ENCODE measurements at regions not wholly inside any gene's neighbourhood (a gene's known extent, or its start where the extent isn't known, plus 50 kb on each side); places are given as distances from the start of the nearest gene placed in this dataset.

DNA sequence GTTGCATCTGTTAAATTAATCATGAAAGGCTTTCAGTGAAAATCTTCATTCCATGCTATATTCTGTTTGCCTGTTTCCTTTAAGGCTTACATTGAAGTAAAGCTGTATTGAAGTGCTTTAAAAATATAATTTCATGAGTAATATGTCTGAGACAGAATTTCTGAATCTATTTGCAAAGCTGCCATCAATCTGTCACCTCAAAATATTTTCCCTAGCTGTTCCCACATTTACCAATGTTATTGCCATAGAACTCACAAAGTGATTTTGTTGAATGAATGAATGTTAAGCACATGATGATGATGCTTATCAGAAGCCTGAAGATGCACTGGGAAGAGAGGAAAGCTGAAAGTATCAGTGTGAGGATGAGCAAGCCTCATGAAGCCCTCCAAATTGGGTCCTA, 115.8 kb downstream of the NHLRC3 start:
- no peak for DNase-seq (ENCODE audit: extremely low read depth in 1 of 11, low read depth in 9 of 11, low spot score in 4 of 11)

DNA sequence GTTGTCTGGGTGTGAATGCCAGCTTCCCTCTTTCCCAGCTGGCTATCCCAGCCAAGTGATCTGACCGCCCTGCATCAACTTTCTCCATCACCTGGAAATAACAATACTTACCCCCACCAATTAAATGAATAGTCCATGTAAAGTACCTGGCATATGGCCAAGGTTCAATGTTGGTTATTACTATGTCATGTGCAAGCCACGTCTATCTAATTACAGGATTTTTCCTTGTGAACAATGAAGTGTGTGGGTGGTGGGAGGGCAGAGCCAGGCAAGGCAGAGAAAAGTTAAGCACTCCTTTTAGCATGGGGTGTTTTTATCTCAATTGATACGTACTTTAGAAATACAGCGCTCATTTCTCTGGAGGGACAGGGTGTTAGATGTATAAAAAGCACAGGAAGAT, 121.1 kb downstream of the NHLRC3 start:
- no peak for DNase-seq (ENCODE audit: extremely low read depth in 1 of 11, low read depth in 9 of 11, low spot score in 4 of 11)

- DNase-seq (ENCODE audit: extremely low read depth in 1 of 11, low read depth in 9 of 11, low spot score in 4 of 11), result no peak
These were observed 121.7 kb downstream of the NHLRC3 start for GRCh38 chr13:39159846-39160370.

- no peak for DNase-seq (ENCODE audit: extremely low read depth in 1 of 11, low read depth in 9 of 11, low spot score in 4 of 11)
These were observed 128.8 kb downstream of the NHLRC3 start for GRCh38 chr13:39167018-39167417.

DNA sequence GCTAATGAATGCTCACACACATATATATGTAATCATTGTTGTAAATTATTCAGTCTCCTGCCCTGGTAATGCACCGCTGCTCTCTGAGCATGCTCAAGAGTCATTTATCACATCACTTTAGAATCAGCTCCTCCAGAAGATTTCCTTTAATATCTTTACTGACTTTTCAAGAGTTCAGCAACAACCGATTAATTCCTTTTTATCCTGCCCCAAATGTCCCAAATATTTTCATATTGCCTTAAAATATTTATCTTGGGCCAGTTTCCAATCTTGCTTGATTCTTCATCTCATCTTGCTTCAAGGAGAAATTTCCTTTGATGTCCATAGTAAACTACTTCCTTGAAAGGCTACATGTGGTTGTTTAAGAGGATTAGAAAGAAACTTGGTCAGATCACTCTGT, 132.5 kb downstream of the NHLRC3 start:
- peak in 2 of 11 donors; percentile 8 to 15 for DNase-seq (ENCODE audit: extremely low read depth in 1 of 11, low read depth in 9 of 11, low spot score in 4 of 11)

DNA sequence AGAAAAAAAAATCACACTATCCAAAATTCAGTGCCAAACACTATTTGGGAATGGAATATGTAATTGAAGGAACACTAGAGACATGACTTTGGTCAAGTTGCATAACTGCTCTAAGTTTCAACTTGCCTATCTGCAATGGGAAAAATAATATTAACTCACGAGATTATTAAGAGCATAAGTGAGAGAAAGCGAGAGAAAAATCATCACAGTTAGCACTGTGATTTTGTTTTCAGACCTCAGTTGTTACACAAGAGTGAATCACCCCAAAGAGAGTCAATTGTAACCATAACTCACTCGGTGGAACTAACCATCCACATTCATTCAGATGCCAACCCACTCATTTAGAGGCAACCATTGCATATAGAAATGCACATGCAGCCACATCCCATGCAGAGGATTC, 147.1 kb downstream of the NHLRC3 start:
- DNase-seq (ENCODE audit: extremely low read depth in 1 of 11, low read depth in 9 of 11, low spot score in 4 of 11), result no peak

DNA sequence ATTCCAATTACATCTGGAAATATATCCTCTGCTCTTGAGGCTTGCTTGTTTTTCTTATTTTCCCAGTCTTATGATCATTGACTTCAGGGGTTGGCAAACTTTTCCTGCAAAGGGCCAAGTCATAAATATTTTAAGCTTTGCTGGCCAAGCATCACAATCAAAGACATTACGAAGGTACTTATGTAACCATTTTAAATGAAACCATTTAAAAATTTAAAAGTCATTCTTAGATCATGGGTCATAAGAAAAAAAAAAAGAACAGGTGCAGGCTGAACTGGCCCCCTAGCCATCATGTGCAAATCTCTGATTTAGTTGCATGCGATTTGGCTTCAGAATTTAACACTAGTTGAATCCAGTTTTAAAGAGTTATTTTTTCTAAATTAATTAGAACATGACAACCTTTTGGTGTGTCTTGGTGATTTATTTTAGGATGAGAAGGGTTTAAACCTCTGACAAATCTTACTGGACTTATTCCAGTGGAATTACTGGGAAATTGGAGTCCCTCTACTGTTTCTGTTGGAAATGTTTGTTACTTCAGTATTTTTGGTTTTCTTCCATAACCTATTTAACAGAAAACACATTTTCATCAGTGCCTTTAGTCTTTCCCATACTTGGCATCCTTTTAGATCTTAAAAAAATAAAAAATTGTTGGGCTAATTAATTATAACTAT, 148.1 kb downstream of the NHLRC3 start:
- no peak for DNase-seq (ENCODE audit: extremely low read depth in 1 of 11, low read depth in 9 of 11, low spot score in 4 of 11)

- DNase-seq (ENCODE audit: extremely low read depth in 1 of 11, low read depth in 9 of 11, low spot score in 4 of 11), result no peak
These were observed 151.5 kb downstream of the NHLRC3 start for GRCh38 chr13:39189778-39190177.

DNA sequence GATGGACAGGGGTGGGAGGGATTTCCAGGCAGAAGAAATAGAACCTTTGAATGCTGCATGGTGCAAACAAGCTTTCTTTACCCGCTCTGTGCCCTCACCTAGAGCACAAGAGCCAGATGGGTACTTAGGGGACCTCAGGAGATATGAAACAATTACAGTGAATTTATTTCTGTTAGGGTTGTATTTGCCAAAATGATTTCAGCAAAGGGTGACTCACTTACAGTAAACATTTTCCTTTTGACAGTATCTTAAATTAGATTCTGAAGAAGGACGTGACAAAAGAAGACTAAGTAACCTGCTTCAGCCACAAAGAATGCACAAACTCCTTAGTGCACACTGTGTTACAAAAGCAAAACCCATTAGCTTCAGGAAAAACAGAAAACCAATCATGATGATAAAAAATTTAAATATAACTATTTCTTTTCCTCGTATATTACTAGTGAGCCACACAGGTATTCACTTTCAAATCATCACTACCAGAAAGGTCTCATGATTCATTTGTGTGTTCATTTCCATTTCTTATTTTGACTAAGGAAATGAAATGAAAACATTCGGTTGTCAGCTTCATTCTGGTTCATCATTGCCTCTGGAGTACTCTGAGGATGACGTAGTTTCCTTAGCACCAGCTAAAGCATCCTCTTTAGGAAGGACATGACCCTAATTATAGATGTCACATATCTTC, 158.8 kb downstream of the NHLRC3 start:
- DNase-seq (ENCODE audit: extremely low read depth in 1 of 11, low read depth in 9 of 11, low spot score in 4 of 11), result no peak

DNA sequence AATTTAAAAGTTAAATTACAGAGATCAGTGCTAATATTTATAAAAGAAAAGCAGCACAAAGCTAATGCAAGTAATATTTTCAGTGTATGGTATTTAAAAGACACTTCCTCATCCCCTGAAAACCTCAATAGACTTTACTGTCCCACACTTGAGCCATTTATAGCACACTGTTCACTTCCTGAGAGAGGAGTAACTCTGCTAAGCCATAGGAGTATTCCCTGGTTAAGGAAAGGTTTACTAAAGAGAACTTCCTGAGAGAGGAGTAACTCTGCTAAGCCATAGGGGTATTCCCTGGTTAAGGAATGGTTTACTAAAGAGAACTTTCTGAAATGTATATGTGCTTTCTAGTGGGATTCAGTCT, 159.4 kb downstream of the NHLRC3 start:
- no peak for DNase-seq (ENCODE audit: extremely low read depth in 1 of 11, low read depth in 9 of 11, low spot score in 4 of 11)

GRCh38 chr13:39200249-39200910, 162.1 kb downstream of the NHLRC3 start:
- DNase-seq (ENCODE audit: extremely low read depth in 1 of 11, low read depth in 9 of 11, low spot score in 4 of 11), result no peak

GRCh38 chr13:39201180-39201579, 162.9 kb downstream of the NHLRC3 start:
- DNase-seq (ENCODE audit: extremely low read depth in 1 of 11, low read depth in 9 of 11, low spot score in 4 of 11), result no peak

GRCh38 chr13:39202746-39203145, 164.5 kb downstream of the NHLRC3 start:
- no peak for DNase-seq (ENCODE audit: extremely low read depth in 1 of 11, low read depth in 9 of 11, low spot score in 4 of 11)

DNA sequence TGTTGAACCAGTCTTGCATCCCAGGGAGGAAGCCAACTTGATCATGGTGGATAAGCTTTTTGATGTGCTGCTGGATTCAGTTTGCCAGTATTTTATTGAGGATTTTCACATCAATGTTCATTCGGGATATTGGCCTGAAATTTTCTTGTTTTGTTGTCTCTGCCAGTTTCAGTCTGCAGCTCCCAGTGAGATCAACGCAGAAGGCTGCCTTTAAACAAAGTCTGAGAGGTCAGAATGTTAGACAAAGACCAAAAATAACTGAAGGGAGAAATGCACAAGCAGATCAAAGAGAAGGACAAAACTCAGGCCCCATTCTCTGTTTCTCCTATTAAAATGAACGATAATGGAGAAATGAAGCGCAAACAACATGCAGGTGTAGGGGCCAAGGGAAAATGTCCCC, 170.4 kb downstream of the NHLRC3 start:
- DNase-seq (ENCODE audit: extremely low read depth in 1 of 11, low read depth in 9 of 11, low spot score in 4 of 11), result no peak

DNA sequence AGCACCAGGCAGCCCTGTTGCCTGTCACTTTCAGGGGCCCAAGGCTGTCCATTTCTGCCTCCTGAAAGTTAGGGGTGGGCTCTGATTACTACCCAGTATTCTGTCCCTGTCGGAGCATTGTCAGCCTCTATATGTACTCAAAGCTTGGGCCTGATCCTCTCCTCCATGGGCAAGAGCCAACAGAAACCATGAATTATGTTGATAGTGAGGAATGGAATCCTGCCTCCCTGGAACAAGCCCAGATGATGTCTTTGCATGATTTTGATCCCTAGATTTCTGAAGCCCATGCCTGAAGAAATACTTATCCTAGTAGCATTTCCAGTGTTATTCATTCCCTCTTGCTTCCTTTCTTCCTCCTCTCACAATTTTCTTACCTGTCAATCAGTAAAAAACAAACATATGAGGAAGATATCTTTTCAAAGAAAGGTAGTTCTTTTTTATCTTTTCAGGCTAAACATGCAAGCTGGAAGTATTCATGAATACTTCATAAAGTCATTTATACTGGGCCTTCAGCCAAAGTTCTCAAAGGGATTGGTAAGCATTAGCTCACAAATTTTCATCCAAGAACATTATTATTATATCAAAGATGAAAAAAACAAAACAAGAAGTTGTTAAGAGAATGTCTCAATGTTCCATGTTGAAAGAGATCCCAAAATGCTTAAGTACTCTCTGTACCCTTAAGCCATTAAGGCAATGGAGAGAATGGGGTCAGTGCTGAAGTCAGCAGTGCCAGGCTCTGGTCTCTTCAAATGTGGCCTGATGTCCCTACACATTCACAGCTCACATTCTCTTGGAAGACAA, 171.7 kb downstream of the NHLRC3 start:
- DNase-seq (ENCODE audit: extremely low read depth in 1 of 11, low read depth in 9 of 11, low spot score in 4 of 11), result no peak

GRCh38 chr13:39210961-39211534, 172.8 kb downstream of the NHLRC3 start:
- DNase-seq (ENCODE audit: extremely low read depth in 1 of 11, low read depth in 9 of 11, low spot score in 4 of 11), result no peak

GRCh38 chr13:39215971-39216370, 177.7 kb downstream of the NHLRC3 start:
- DNase-seq (ENCODE audit: extremely low read depth in 1 of 11, low read depth in 9 of 11, low spot score in 4 of 11), result no peak

- DNase-seq (ENCODE audit: extremely low read depth in 1 of 11, low read depth in 9 of 11, low spot score in 4 of 11), result no peak
These were observed 179.2 kb downstream of the NHLRC3 start for GRCh38 chr13:39217471-39217870.

DNA sequence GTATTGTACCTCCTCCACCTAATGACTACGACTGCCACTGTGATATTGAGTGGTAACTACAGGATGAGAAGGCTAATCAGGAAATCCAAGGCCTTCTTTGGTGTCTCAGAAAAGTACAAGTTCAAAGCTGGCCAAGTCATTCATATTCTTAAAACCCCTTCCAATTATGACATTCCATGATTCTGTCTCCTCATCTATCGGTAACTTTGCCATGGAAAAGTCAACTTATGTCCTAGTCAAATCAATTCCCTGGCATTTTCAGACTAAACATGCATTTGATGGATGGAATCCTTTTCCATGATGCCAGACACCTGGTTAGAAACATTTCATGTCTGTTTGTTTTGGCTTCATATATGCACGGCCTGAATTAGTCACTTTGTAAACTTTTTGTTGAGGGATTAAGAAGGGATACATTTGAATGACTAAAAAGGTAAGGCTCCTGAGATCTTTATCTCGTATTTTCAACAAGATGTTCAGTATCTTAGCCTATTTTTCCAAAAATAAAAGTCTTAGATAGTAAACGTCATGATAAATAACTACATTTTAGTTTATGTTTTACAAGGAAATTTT, 186.5 kb downstream of the NHLRC3 start:
- no peak for DNase-seq (ENCODE audit: extremely low read depth in 1 of 11, low read depth in 9 of 11, low spot score in 4 of 11)

All from renal cortex interstitium (tissue), 11 donors.